ENCODE measurements at regions not wholly inside any gene's neighbourhood (a gene's known extent, or its start where the extent isn't known, plus 50 kb on each side); places are given as distances from the start of the nearest gene placed in this dataset.
"Not testable (repeated sequence)": the region's sequence is repeated elsewhere in the genome, so short reads cannot be mapped to it uniquely, and the experiment has no call there.

GRCh38 chr2:37758141-37758601, 86.7 kb upstream of the CDC42EP3 start:
- not testable (repeated sequence) for DNase-seq

GRCh38 chr2:37759989-37760388, 88.5 kb upstream of the CDC42EP3 start:
- not testable (repeated sequence) for DNase-seq

- DNase-seq = no peak
These were observed 89.0 kb upstream of the CDC42EP3 start for GRCh38 chr2:37760471-37760870.

GRCh38 chr2:37762281-37762680, 90.8 kb upstream of the CDC42EP3 start:
- DNase-seq = not testable (repeated sequence)

- DNase-seq = no peak
These were observed 93.3 kb upstream of the CDC42EP3 start for GRCh38 chr2:37764739-37765138.

- DNase-seq = no peak
These were observed 94.7 kb upstream of the CDC42EP3 start for GRCh38 chr2:37766106-37766505.

GRCh38 chr2:37767046-37767445, 95.6 kb upstream of the CDC42EP3 start:
- no peak for DNase-seq

GRCh38 chr2:37767959-37768925, 96.8 kb upstream of the CDC42EP3 start:
- peak in 1 of 2 donors; percentile 39 for DNase-seq

GRCh38 chr2:37769551-37769950, 98.1 kb upstream of the CDC42EP3 start:
- no peak for DNase-seq

GRCh38 chr2:37770797-37771196, 99.4 kb upstream of the CDC42EP3 start:
- no peak for DNase-seq

- no peak for DNase-seq
These were observed 100.2 kb upstream of the CDC42EP3 start for GRCh38 chr2:37771600-37772088.

- no peak for DNase-seq
These were observed 102.1 kb upstream of the CDC42EP3 start for GRCh38 chr2:37773371-37774130.

- not testable (repeated sequence) for DNase-seq
These were observed 102.9 kb upstream of the CDC42EP3 start for GRCh38 chr2:37774171-37774944.

GRCh38 chr2:37774976-37775907, 103.8 kb upstream of the CDC42EP3 start:
- DNase-seq = no peak

GRCh38 chr2:37775908-37776250, 104.4 kb upstream of the CDC42EP3 start:
- no peak for DNase-seq

- DNase-seq = no peak
These were observed 105.0 kb upstream of the CDC42EP3 start for GRCh38 chr2:37776487-37776886.

GRCh38 chr2:37779139-37779538, 107.7 kb upstream of the CDC42EP3 start:
- DNase-seq = no peak

GRCh38 chr2:37779611-37780386, 108.4 kb upstream of the CDC42EP3 start:
- no peak for DNase-seq

GRCh38 chr2:37780387-37780676, 108.9 kb upstream of the CDC42EP3 start:
- DNase-seq = no peak

GRCh38 chr2:37781028-37781427, 109.6 kb upstream of the CDC42EP3 start:
- DNase-seq = no peak

Data from right lung (tissue), 2 donors.